K562 (cell line): ENCODE measurements at regions not wholly inside any gene's neighbourhood (a gene's known extent, or its start where the extent isn't known, plus 50 kb on each side); places are given as distances from the start of the nearest gene placed in this dataset.

Experiments used
- ATAC-seq: fragments of 200-7000 bp; cut with Tn5 transposase; 3 replicates; pipeline ENCODE4 v1.9.1; 2020; ENCODE audit warnings: moderate library complexity
- BruUV-seq: library from RNA; stranded (reverse); fragments of 400-500 nt; replicated peaks from 2 replicates; lab custom pipeline; 2021; lab: Mats Ljungman, UMichigan
- CTCF ChIA-PET: fragments of 300-600 bp; formaldehyde crosslinking; extraction: SDS; loops from one replicate; lab custom pipeline; 2021; ENCODE audit warnings: low intra/inter-chr PET ratio; lab: Yijun Ruan, JAX
- POLR2A ChIA-PET: fragments of 300-600, 350-650 bp; sonication (Branson Sonifier 250); formaldehyde crosslinking; extraction: SDS; loops from one replicate; lab custom pipeline; 2021; ENCODE audit warnings: antibody characterized with exemption, inconsistent platforms; lab: Yijun Ruan, JAX
- DNase-seq, 4 experiments: peaks; one replicate each; pipeline versions ENCODE4 v3.0.0 to v3.0.0-alpha.2; 2011 to 2018; ENCODE audit warnings: low spot score in 3 of 4, mixed read lengths in 3 of 4; ENCODE audit errors: extremely low read depth in 1 of 4
- FAIRE-seq: peaks from 2 replicates; lab custom pipeline; 2011; peaks lifted over from hg19 to GRCh38; lab: Jason Lieb, UNC
- H2AFZ ChIP-seq: 2 replicates; pipeline ENCODE4 v1.6.0; 2011; ENCODE audit warnings: low read depth, low read length, control low read depth, inconsistent platforms
- H3K27ac ChIP-seq: fragments of 200-600 bp; 3 replicates; pipeline ENCODE4 v1.8.0; 2011; ENCODE audit warnings: low read depth, mild to moderate bottlenecking, control low read depth, inconsistent platforms, low read length, moderate library complexity, mixed read lengths; ENCODE audit errors: extremely low read depth
- H3K27me3 ChIP-seq, 2 experiments: fragments of 300-600 bp in 1 of 2; 2 replicates in 1 of 2; 3 replicates in 1 of 2; pipeline versions ENCODE4 v1.6.0 to v1.8.0; 2011; ENCODE audit warnings: inconsistent platforms in 2 of 2, low read length in 2 of 2, mild to moderate bottlenecking in 1 of 2, mixed read lengths in 1 of 2, moderate library complexity in 1 of 2; ENCODE audit not compliant: control insufficient read depth in 2 of 2, insufficient read depth in 2 of 2
- H3K36me3 ChIP-seq: fragments of 300-600 bp; 3 replicates; pipeline ENCODE4 v1.8.0; 2011; ENCODE audit warnings: mild to moderate bottlenecking, low read length, inconsistent platforms; ENCODE audit not compliant: control insufficient read depth, insufficient read depth
- H3K4me1 ChIP-seq, 2 experiments: fragments of 200-600 bp in 1 of 2; replicated peaks in 1 of 2; 2 replicates in 1 of 2; 3 replicates in 1 of 2; pipeline versions ENCODE4 v1.5.1 to v1.8.0; 2011; ENCODE audit warnings: inconsistent platforms in 2 of 2, low read length in 2 of 2, mild to moderate bottlenecking in 1 of 2, mixed read lengths in 1 of 2, moderate library complexity in 1 of 2; ENCODE audit not compliant: control insufficient read depth in 2 of 2, insufficient read depth in 2 of 2
- H3K4me2 ChIP-seq: 2 replicates; pipeline ENCODE4 v1.6.1; 2011; ENCODE audit warnings: low read length, control low read depth, inconsistent platforms, mixed read lengths; ENCODE audit not compliant: insufficient read depth
- H3K4me3 ChIP-seq: fragments of 200-600 bp; sonication (generic), shearing (Covaris generic); 2 replicates; pipeline ENCODE4 v1.5.1; 2016; ENCODE audit warnings: control low read depth, inconsistent platforms
- H3K79me2 ChIP-seq: fragments of 200-600 bp; 3 replicates; pipeline ENCODE4 v1.8.0; 2011; ENCODE audit warnings: low read length, inconsistent platforms; ENCODE audit not compliant: control insufficient read depth, insufficient read depth
- H3K9ac ChIP-seq, 2 experiments: 2 replicates each; pipeline versions ENCODE4 v1.6.0 to v1.6.1; 2011; ENCODE audit warnings: low read depth in 2 of 2, low read length in 2 of 2, control low read depth in 1 of 2, inconsistent platforms in 1 of 2, mild to moderate bottlenecking in 1 of 2, mixed read lengths in 1 of 2; ENCODE audit not compliant: insufficient read depth in 1 of 2
- H3K9me1 ChIP-seq: one replicate; pipeline ENCODE4 v1.6.0; 2011; ENCODE audit warnings: inconsistent platforms, mild to moderate bottlenecking, low read length, moderate library complexity; ENCODE audit not compliant: control insufficient read depth, insufficient read depth
- H3K9me3 ChIP-seq: replicated peaks from 2 replicates; pipeline ENCODE4 v1.5.1; 2011; ENCODE audit warnings: low read depth, low read length, inconsistent platforms; ENCODE audit not compliant: control insufficient read depth, insufficient read depth
- H4K20me1 ChIP-seq: replicated peaks from 2 replicates; pipeline ENCODE4 v1.6.1; 2011; ENCODE audit warnings: low read length, inconsistent platforms, mixed read lengths; ENCODE audit not compliant: control insufficient read depth, insufficient read depth
- EP300 ChIP-seq: IDR thresholded peaks from 2 replicates; pipeline ENCODE4 v1.6.1; 2012; ENCODE audit warnings: low read length, improper control_type of control experiment
- ETV5 ChIP-seq: sonication (generic); formaldehyde crosslinking; IDR thresholded peaks from 2 replicates; pipeline ENCODE4 v1.4.0; 2020; ENCODE audit warnings: low read depth, mild to moderate bottlenecking, missing genetic modification reagents
- HDAC6 ChIP-seq: IDR thresholded peaks from 2 replicates; pipeline ENCODE4 v1.6.1; 2012; ENCODE audit warnings: low read depth, mild to moderate bottlenecking, control low read depth, inconsistent platforms, low read length, moderate library complexity
- ZNF561 ChIP-seq: fragments of 450-650 bp; formaldehyde crosslinking; conservative IDR thresholded peaks from 2 replicates; pipeline ENCODE4 v1.4.0; 2020; ENCODE audit warnings: mild to moderate bottlenecking, moderate library complexity
- ZNF79 ChIP-seq: fragments of 250-450 bp; sonication (Bioruptor Pico); IDR thresholded peaks from 2 replicates; pipeline ENCODE4 v1.4.0; 2020; ENCODE audit warnings: low read depth, mild to moderate bottlenecking, moderate library complexity
- WGBS: fragments of 100-300 bp; shearing (Covaris generic); methylation state at CpG from one replicate; pipeline ENCODE4 v1.1.6; 2016; ENCODE audit warnings: low coverage, mixed read lengths; ENCODE audit not compliant: insufficient coverage; ENCODE audit errors: missing lambda C conversion rate; 5-methylcytosine and 5-hydroxymethylcytosine counted together
- in situ Hi-C: fragments of 300-500 bp; cut with MboI; formaldehyde crosslinking; loops from 4 replicates; pipeline ENCODE4 v1.15.0; 2018; ENCODE audit warnings: inconsistent platforms, mixed read lengths
- intact Hi-C: fragments of 100-400 bp; cut with micrococcal nuclease; formaldehyde crosslinking; loops from 2 replicates; pipeline ENCODE4 v1.14.2; 2022
- TF ChIP-seq, protein P1 (sequence below): fragments of 450-650 bp; formaldehyde crosslinking; IDR thresholded peaks from 2 replicates; pipeline ENCODE4 v1.4.0; 2020; ENCODE audit warnings: mild to moderate bottlenecking, moderate library complexity

DNA sequence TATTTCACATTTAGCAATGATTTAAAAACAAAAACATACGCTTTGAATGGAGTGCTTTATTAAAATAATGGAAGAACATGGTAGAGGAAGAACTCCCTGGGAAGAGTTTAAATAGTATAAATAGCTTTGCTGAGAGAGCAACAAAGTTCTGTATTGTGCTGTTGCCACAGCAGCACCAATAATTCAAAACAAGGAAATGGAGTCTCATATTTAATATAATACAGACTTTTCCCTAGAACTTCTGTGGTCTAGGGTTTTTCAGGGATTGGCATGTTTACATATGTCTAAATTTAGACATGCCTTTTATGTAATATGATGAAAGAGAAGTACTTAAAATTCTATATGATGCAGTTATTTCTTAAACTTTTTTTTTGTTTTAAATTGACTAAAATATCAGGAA lies 217.2 kb upstream of the HDAC9 start:
- Histone ChIP-seq H3K4me1 (no peaks in the 10 kb centered on the region), H3K9me3 (no peaks in the 10 kb centered on the region), H2AFZ (0 out of 2 replicates have a peak overlapping the region, but pooled peaks have one; percentile 7), H3K9me1 (no peaks in the 10 kb centered on the region), H3K9ac (no peak overlapping the region), H4K20me1 (no peaks in the 10 kb centered on the region), H3K79me2 (no peaks in the 10 kb centered on the region), H3K27me3 (no peaks in the 10 kb centered on the region), H3K27ac (no peak overlapping the region), H3K36me3 (no peaks in the 10 kb centered on the region), H3K4me3 (no peak overlapping the region), H3K4me2 (no peak overlapping the region)
- intact Hi-C loops (no loop called here), in situ Hi-C loops (no loop called here)
- 13% methylated on average over 1 of the region's 1 CpG for WGBS
- ChIA-PET POLR2A (no interaction called here), CTCF (no interaction called here)
- FAIRE-seq (no peak), DNase-seq (no peak), ATAC-seq (no peak)
- TF ChIP-seq ZNF561 (CRISPR knock-in tag) (no peak), EP300 (no peak), ETV5 (CRISPR knock-in tag) (no peak), ZNF79 (CRISPR knock-in tag) (no peak), HDAC6 (no peak)
- TF ChIP-seq, protein P1, sequence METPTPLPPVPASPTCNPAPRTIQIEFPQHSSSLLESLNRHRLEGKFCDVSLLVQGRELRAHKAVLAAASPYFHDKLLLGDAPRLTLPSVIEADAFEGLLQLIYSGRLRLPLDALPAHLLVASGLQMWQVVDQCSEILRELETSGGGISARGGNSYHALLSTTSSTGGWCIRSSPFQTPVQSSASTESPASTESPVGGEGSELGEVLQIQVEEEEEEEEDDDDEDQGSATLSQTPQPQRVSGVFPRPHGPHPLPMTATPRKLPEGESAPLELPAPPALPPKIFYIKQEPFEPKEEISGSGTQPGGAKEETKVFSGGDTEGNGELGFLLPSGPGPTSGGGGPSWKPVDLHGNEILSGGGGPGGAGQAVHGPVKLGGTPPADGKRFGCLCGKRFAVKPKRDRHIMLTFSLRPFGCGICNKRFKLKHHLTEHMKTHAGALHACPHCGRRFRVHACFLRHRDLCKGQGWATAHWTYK (CRISPR knock-in tag), result no peak
- BruUV-seq, result no TSS peak
